ENCODE measurements at regions not wholly inside any gene's neighbourhood (a gene's known extent, or its start where the extent isn't known, plus 50 kb on each side); places are given as distances from the start of the nearest gene placed in this dataset.
"Not testable (repeated sequence)": the region's sequence is repeated elsewhere in the genome, so short reads cannot be mapped to it uniquely, and the experiment has no call there.

- H3K36me3 ChIP-seq (ENCODE audit: control insufficient read depth, insufficient read depth, low read length); H3K27ac Mint-ChIP-seq; H3K4me3 Mint-ChIP-seq; H3K27me3 Mint-ChIP-seq (ENCODE audit: low read depth in 2 of 2); H3K4me1 ChIP-seq (ENCODE audit: control insufficient read depth, insufficient read depth, low read length); H3K27ac ChIP-seq (ENCODE audit: low read length); H3K4me3 ChIP-seq (ENCODE audit: low read length); intact Hi-C loops (cut with micrococcal nuclease); H3K4me1 Mint-ChIP-seq; ATAC-seq; H3K27me3 ChIP-seq (ENCODE audit: control insufficient read depth, insufficient read depth, low read length); DNase-seq: not testable (repeated sequence)
- H3K9me3 ChIP-seq (ENCODE audit: control insufficient read depth, insufficient read depth, low read length), result peaks cover 41% of the 10 kb centered on the region
- Mint-ChIP-seq H3K36me3 (peaks cover 70% of the 10 kb centered on the region), H3K9me3 (peaks cover 15 to 19% of the 10 kb centered on the region in 2 donors)
- 88% methylated on average over 18 of the region's 18 CpGs for WGBS (ENCODE audit: insufficient coverage)
Observed at GRCh38 chr9:40884902-40885490, 243.5 kb downstream of the FOXD4L6 start.

- H3K27ac ChIP-seq (ENCODE audit: low read length), result no peak overlapping the region
- ATAC-seq, result peak in 1 of 3 donors; percentile 14
- intact Hi-C loops (cut with micrococcal nuclease), result no loop called here
- H3K4me3 ChIP-seq (ENCODE audit: low read length), result no peak overlapping the region
- no peak for TF ChIP-seq CTCF (IDR thresholded peaks at IDR 0.05)
- no peak overlapping the region for H3K27ac Mint-ChIP-seq
- no peak for DNase-seq
- WGBS (ENCODE audit: insufficient coverage), result 95% methylated on average over 40 of the region's 40 CpGs
- no peaks in the 10 kb centered on the region for H3K36me3 ChIP-seq (ENCODE audit: control insufficient read depth, insufficient read depth, low read length)
- no peak overlapping the region for H3K4me3 Mint-ChIP-seq
- H3K4me1 Mint-ChIP-seq, result no peaks in the 10 kb centered on the region
- H3K9me3 Mint-ChIP-seq, result peaks cover 19 to 23% of the 10 kb centered on the region in 2 donors
- peaks cover 43% of the 10 kb centered on the region for H3K9me3 ChIP-seq (ENCODE audit: control insufficient read depth, insufficient read depth, low read length)
- no peaks in the 10 kb centered on the region for H3K4me1 ChIP-seq (ENCODE audit: control insufficient read depth, insufficient read depth, low read length)
- peaks cover 70% of the 10 kb centered on the region for H3K36me3 Mint-ChIP-seq
- H3K27me3 Mint-ChIP-seq (ENCODE audit: low read depth in 2 of 2), result no peaks in the 10 kb centered on the region
- no peaks in the 10 kb centered on the region for H3K27me3 ChIP-seq (ENCODE audit: control insufficient read depth, insufficient read depth, low read length)
Observed at GRCh38 chr9:40884072-40884901, 244.2 kb downstream of the FOXD4L6 start.

- intact Hi-C loops (cut with micrococcal nuclease), result not testable (repeated sequence)
Observed at GRCh38 chr9:40883423-40884071, 244.9 kb downstream of the FOXD4L6 start.

GRCh38 chr9:40873753-40874295 lies 254.7 kb downstream of the FOXD4L6 start:
- H3K4me1 Mint-ChIP-seq; H3K4me1 ChIP-seq (ENCODE audit: control insufficient read depth, insufficient read depth, low read length); ATAC-seq; H3K27me3 Mint-ChIP-seq (ENCODE audit: low read depth in 2 of 2); H3K4me3 ChIP-seq (ENCODE audit: low read length); H3K27ac ChIP-seq (ENCODE audit: low read length); H3K9me3 ChIP-seq (ENCODE audit: control insufficient read depth, insufficient read depth, low read length); H3K27me3 ChIP-seq (ENCODE audit: control insufficient read depth, insufficient read depth, low read length); H3K27ac Mint-ChIP-seq; H3K4me3 Mint-ChIP-seq; intact Hi-C loops (cut with micrococcal nuclease); H3K36me3 ChIP-seq (ENCODE audit: control insufficient read depth, insufficient read depth, low read length); DNase-seq: not testable (repeated sequence)
- H3K36me3 Mint-ChIP-seq, result peaks cover 78% of the 10 kb centered on the region
- WGBS (ENCODE audit: insufficient coverage), result 83% methylated on average over 13 of the region's 13 CpGs
- H3K9me3 Mint-ChIP-seq, result peaks cover 18 to 34% of the 10 kb centered on the region in 2 donors

More at GRCh38 chr9:40883423-40884071, 244.9 kb downstream of the FOXD4L6 start:
- not testable (repeated sequence) for H3K4me3 ChIP-seq (ENCODE audit: low read length); ATAC-seq; H3K4me3 Mint-ChIP-seq; H3K4me1 Mint-ChIP-seq; H3K27me3 Mint-ChIP-seq (ENCODE audit: low read depth in 2 of 2); H3K27ac ChIP-seq (ENCODE audit: low read length); DNase-seq; H3K27ac Mint-ChIP-seq; H3K36me3 ChIP-seq (ENCODE audit: control insufficient read depth, insufficient read depth, low read length); H3K27me3 ChIP-seq (ENCODE audit: control insufficient read depth, insufficient read depth, low read length); H3K4me1 ChIP-seq (ENCODE audit: control insufficient read depth, insufficient read depth, low read length)
- Mint-ChIP-seq H3K36me3 (peaks cover 74% of the 10 kb centered on the region), H3K9me3 (peaks cover 21 to 25% of the 10 kb centered on the region in 2 donors)
- 93% methylated on average over 19 of the region's 20 CpGs for WGBS (ENCODE audit: insufficient coverage)
- H3K9me3 ChIP-seq (ENCODE audit: control insufficient read depth, insufficient read depth, low read length), result peaks cover 43% of the 10 kb centered on the region

- H3K27ac ChIP-seq (ENCODE audit: low read length); DNase-seq; H3K4me3 Mint-ChIP-seq; H3K36me3 ChIP-seq (ENCODE audit: control insufficient read depth, insufficient read depth, low read length); H3K9me3 ChIP-seq (ENCODE audit: control insufficient read depth, insufficient read depth, low read length); H3K27me3 ChIP-seq (ENCODE audit: control insufficient read depth, insufficient read depth, low read length); intact Hi-C loops (cut with micrococcal nuclease); H3K4me1 Mint-ChIP-seq; ATAC-seq; H3K4me3 ChIP-seq (ENCODE audit: low read length); H3K4me1 ChIP-seq (ENCODE audit: control insufficient read depth, insufficient read depth, low read length); H3K27me3 Mint-ChIP-seq (ENCODE audit: low read depth in 2 of 2); H3K27ac Mint-ChIP-seq: not testable (repeated sequence)
- peaks cover 16 to 19% of the 10 kb centered on the region in 2 donors for H3K9me3 Mint-ChIP-seq
- 92% methylated on average over 4 of the region's 4 CpGs for WGBS (ENCODE audit: insufficient coverage)
- peaks cover 61% of the 10 kb centered on the region for H3K36me3 Mint-ChIP-seq
Observed at GRCh38 chr9:40868437-40868836, 260.0 kb downstream of the FOXD4L6 start.
